ENCODE measurements at regions not wholly inside any gene's neighbourhood (a gene's known extent, or its start where the extent isn't known, plus 50 kb on each side); places are given as distances from the start of the nearest gene placed in this dataset.
"Not testable (repeated sequence)": the region's sequence is repeated elsewhere in the genome, so short reads cannot be mapped to it uniquely, and the experiment has no call there.

DNA sequence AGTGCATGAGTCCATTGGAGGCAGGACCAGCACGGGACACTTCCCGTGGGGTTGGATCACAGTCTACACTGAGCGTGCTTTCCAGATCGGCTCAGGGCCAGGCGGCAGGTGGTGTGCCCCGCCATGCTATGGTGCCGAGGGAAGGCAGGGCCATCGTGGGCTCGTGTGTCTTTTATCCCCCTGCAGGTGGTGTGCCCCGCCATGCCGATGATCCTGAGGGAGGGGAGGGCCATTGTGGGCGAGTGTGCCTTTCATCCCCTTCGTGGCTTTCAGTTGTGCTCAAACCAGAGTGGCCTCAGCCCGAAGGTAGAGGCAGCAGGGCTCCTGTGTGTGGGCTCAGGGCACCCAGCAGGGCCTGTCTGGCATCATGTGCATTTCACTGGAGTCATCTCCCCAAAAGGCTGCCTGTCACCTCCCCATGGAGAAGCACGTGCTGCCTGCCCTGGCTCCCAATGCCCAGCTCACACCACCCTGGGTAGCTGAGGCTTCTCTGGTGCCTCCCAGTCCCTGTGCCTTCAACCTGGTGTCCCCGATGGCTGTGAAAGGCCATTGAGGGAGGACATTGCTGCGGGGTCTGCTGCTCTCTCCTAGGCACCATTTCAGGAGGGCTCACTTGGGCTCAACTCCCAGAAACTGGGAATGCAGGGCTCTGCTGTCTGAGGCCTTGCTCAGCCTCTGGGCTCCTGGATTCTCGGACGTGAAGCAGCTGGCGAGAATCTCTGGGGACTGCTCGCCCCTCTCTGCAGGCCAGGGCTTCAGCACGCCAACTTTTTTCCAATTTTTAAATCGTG, 207.6 kb downstream of the NPIPB11 start:
- CTCF ChIA-PET: no interaction called here
- 93% methylated on average over 18 of the region's 23 CpGs for WGBS (ENCODE audit: insufficient coverage)
- H3K27me3 ChIP-seq (replicated peaks in 2 of 5; ENCODE audit: control insufficient read depth in 4 of 5, insufficient read depth in 5 of 5, low read length in 4 of 5): no peaks in the 10 kb centered on the region

DNA sequence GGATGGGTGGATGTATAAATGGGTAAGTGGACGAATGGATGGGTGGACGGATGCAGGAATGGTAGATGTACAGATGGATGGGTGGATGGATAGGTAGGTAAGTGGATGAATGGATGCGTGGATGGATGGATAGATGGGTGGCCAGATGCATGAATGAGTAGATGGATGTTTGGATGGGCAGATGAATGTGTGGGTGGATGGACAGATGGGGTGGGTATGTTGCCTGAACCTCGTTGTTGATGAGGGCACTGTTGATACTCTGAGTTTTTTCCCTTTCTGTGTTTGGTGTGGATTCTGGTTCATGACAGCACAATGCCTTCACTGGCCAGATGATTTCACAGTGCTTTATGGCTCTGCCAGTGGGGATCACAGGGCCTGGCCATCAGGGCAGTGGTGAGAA, 208.3 kb downstream of the NPIPB11 start:
- WGBS (ENCODE audit: insufficient coverage): 100% methylated on average over 3 of the region's 4 CpGs

More for the DNA sequence above, 207.6 kb downstream of the NPIPB11 start:
- H3K27ac ChIP-seq (ENCODE audit: insufficient read depth in 1 of 2, low read depth in 1 of 2, low read length in 2 of 2, poor library complexity in 1 of 2, severe bottlenecking in 2 of 2): no peak overlapping the region
- POLR2A ChIA-PET: no interaction called here
- no peak for DNase-seq
- H3K4me3 ChIP-seq (ENCODE audit: control insufficient read depth in 1 of 7, extremely low read depth in 1 of 7, insufficient read depth in 4 of 7, low read depth in 2 of 7, low read length in 6 of 7): no peak overlapping the region
- peaks cover 0 to 4% (median 0%) of the 10 kb centered on the region in 4 experiments for H3K36me3 ChIP-seq (ENCODE audit: control insufficient read depth in 4 of 4, insufficient read depth in 4 of 4, low read length in 3 of 4)
- no peaks in the 10 kb centered on the region for H3K9me3 ChIP-seq (ENCODE audit: control extremely low read depth in 1 of 5, control insufficient read depth in 4 of 5, insufficient read depth in 2 of 5, low read depth in 1 of 5, low read length in 4 of 5)
- H3K4me1 ChIP-seq (ENCODE audit: control extremely low read depth in 1 of 4, control insufficient read depth in 4 of 4, insufficient read depth in 4 of 4, low read length in 3 of 4): no peaks in the 10 kb centered on the region

DNA sequence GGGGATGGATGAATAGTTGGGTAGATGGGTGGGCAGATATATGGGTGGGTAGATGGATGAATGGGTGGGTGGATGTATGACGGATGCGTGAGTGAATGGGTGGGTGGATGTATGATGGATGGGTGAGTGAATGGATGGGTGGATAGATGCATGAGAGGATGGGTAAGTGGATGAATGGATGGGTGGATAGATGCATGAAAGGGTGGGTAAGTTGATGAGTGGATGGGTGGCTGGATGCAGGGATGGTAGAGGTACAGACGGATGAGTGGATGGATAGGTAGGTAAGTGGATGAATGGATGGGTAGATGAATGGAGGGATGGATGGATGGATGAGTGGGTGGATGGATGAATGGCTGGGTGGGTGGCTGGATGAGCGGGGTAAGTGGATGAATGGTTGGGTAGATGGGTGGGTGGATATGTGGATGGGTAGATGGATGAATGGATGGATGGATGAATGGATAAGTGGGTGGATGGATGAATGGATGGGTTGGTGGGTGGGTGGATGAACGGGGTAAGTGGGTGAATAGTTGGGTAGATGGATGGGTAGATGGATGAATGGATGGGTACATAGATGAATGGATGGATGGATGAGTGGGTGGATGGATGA, 208.9 kb downstream of the NPIPB11 start:
- 100% methylated on average over 5 of the region's 5 CpGs for WGBS (ENCODE audit: insufficient coverage)
- H3K36me3 ChIP-seq (ENCODE audit: control insufficient read depth in 4 of 4, insufficient read depth in 4 of 4, low read length in 3 of 4); CTCF ChIA-PET; H3K4me1 ChIP-seq (ENCODE audit: control extremely low read depth in 1 of 4, control insufficient read depth in 4 of 4, insufficient read depth in 4 of 4, low read length in 3 of 4); POLR2A ChIA-PET; H3K27me3 ChIP-seq (replicated peaks in 2 of 5; ENCODE audit: control insufficient read depth in 4 of 5, insufficient read depth in 5 of 5, low read length in 4 of 5); H3K27ac ChIP-seq (ENCODE audit: insufficient read depth in 1 of 2, low read depth in 1 of 2, low read length in 2 of 2, poor library complexity in 1 of 2, severe bottlenecking in 2 of 2); H3K4me3 ChIP-seq (ENCODE audit: control insufficient read depth in 1 of 7, extremely low read depth in 1 of 7, insufficient read depth in 4 of 7, low read depth in 2 of 7, low read length in 6 of 7); H3K9me3 ChIP-seq (ENCODE audit: control extremely low read depth in 1 of 5, control insufficient read depth in 4 of 5, insufficient read depth in 2 of 5, low read depth in 1 of 5, low read length in 4 of 5); DNase-seq: not testable (repeated sequence)

More for the DNA sequence above, 208.3 kb downstream of the NPIPB11 start:
- no peak for DNase-seq
- POLR2A ChIA-PET: no interaction called here
- Histone ChIP-seq H3K27ac (ENCODE audit: insufficient read depth in 1 of 2, low read depth in 1 of 2, low read length in 2 of 2, poor library complexity in 1 of 2, severe bottlenecking in 2 of 2) (no peak overlapping the region), H3K4me3 (ENCODE audit: control insufficient read depth in 1 of 7, extremely low read depth in 1 of 7, insufficient read depth in 4 of 7, low read depth in 2 of 7, low read length in 6 of 7) (no peak overlapping the region), H3K9me3 (ENCODE audit: control extremely low read depth in 1 of 5, control insufficient read depth in 4 of 5, insufficient read depth in 2 of 5, low read depth in 1 of 5, low read length in 4 of 5) (no peaks in the 10 kb centered on the region), H3K36me3 (ENCODE audit: control insufficient read depth in 4 of 4, insufficient read depth in 4 of 4, low read length in 3 of 4) (no peaks in the 10 kb centered on the region), H3K4me1 (ENCODE audit: control extremely low read depth in 1 of 4, control insufficient read depth in 4 of 4, insufficient read depth in 4 of 4, low read length in 3 of 4) (no peaks in the 10 kb centered on the region), H3K27me3 (replicated peaks in 2 of 5; ENCODE audit: control insufficient read depth in 4 of 5, insufficient read depth in 5 of 5, low read length in 4 of 5) (no peaks in the 10 kb centered on the region)
- CTCF ChIA-PET: no interaction called here

DNA sequence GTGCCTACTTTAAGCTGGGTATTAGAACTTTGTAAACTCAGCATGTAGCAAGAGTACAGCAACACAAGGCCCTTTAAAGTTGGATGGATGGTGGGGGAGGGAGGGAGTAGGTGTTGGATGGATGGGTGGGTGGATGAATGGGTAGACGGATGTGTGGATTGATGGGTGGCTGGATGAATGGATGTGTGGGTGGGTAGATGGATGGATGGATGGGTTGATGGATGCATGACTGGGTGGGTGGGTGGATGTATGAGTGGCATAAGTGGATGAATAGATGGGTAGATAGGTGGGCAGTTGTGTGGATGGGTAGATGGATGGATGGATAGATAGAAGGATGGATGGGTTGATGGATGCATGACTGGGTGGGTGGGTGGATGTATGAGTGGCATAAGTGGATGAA, 209.8 kb downstream of the NPIPB11 start:
- H3K4me1 ChIP-seq (ENCODE audit: control extremely low read depth in 1 of 4, control insufficient read depth in 4 of 4, insufficient read depth in 4 of 4, low read length in 3 of 4); POLR2A ChIA-PET: not testable (repeated sequence)

DNA sequence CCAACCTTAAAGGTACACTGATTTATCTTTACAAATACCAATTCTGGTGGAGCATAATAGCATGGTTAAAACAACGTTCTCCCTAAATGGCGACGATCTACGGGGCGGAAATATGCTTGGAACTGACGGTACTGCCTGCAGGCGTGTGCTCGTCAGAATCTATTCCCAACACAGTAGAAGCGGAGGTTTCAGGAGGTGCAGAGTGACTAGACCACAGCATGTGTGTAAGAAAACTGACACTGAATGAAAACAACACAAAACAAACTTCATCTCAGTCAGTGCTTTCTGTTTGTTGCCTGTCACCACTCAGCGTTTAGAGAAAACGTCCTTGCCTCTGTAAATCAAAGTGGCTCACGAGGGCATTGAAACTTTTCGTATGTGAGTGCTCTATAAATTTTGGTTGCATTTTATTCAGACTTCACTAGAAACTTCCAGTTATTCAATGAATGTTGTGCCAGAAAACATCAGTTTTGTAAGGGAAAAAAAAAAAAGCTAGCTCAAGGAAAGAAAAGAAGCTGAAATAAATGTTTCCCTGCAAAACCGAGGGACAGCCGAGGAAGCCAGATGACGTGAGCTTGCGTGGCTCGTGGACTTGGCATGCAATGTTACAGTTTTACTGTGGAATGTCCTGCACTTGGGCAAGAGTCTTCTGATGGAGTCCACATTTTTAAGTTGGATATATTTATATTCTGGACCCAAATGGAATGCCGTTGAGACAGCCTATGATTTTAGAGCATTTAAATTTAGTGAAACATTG, 210.4 kb downstream of the LAT start:
- H3K4me1 ChIP-seq (ENCODE audit: control extremely low read depth in 1 of 4, control insufficient read depth in 4 of 4, insufficient read depth in 4 of 4, low read length in 3 of 4); H3K36me3 ChIP-seq (ENCODE audit: control insufficient read depth in 4 of 4, insufficient read depth in 4 of 4, low read length in 3 of 4); H3K4me3 ChIP-seq (ENCODE audit: control insufficient read depth in 1 of 7, extremely low read depth in 1 of 7, insufficient read depth in 4 of 7, low read depth in 2 of 7, low read length in 6 of 7); CTCF ChIA-PET; H3K9me3 ChIP-seq (ENCODE audit: control extremely low read depth in 1 of 5, control insufficient read depth in 4 of 5, insufficient read depth in 2 of 5, low read depth in 1 of 5, low read length in 4 of 5); DNase-seq; H3K27ac ChIP-seq (ENCODE audit: insufficient read depth in 1 of 2, low read depth in 1 of 2, low read length in 2 of 2, poor library complexity in 1 of 2, severe bottlenecking in 2 of 2); H3K27me3 ChIP-seq (replicated peaks in 2 of 5; ENCODE audit: control insufficient read depth in 4 of 5, insufficient read depth in 5 of 5, low read length in 4 of 5); POLR2A ChIA-PET: not testable (repeated sequence)
- WGBS (ENCODE audit: insufficient coverage): 96% methylated on average over 9 of the region's 19 CpGs

More for the DNA sequence above, 209.8 kb downstream of the NPIPB11 start:
- H3K27me3 ChIP-seq (replicated peaks in 2 of 5; ENCODE audit: control insufficient read depth in 4 of 5, insufficient read depth in 5 of 5, low read length in 4 of 5); DNase-seq; H3K9me3 ChIP-seq (ENCODE audit: control extremely low read depth in 1 of 5, control insufficient read depth in 4 of 5, insufficient read depth in 2 of 5, low read depth in 1 of 5, low read length in 4 of 5); H3K27ac ChIP-seq (ENCODE audit: insufficient read depth in 1 of 2, low read depth in 1 of 2, low read length in 2 of 2, poor library complexity in 1 of 2, severe bottlenecking in 2 of 2); H3K4me3 ChIP-seq (ENCODE audit: control insufficient read depth in 1 of 7, extremely low read depth in 1 of 7, insufficient read depth in 4 of 7, low read depth in 2 of 7, low read length in 6 of 7); CTCF ChIA-PET; H3K36me3 ChIP-seq (ENCODE audit: control insufficient read depth in 4 of 4, insufficient read depth in 4 of 4, low read length in 3 of 4): not testable (repeated sequence)
- no CpG with 5 or more reads among the region's 1 CpG for WGBS (ENCODE audit: insufficient coverage)

DNA sequence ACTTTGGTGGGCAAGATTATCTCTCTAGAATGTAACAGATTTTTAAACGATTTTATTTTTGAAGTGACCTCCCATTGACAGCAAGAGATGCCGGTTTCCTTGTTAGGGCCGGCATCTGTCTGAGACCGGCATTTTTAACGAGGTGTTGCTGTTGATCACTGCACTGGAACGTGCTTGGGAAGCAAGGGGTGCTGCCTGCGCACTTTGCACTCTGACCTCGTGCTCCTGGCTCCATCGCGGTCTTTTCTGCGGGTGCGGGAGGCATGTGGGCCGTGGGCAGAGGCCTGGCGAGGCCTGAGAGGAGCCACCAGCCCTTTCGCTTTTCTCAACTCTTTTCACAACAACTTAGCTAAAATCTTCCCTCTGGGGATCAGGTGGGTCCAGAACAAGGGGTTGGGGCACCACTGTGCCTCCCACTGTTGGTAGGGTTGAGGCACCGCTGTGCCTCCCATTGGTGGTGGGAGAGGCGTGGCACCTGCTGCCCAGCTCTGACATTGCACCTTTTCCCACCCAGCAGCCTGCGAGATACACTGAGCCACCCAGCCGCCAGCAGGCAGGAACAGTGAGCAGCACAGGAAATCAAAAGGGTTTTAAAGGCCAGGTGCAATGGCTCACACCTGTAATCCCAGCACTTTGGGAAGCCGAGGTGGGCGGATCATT, 209.5 kb downstream of the LAT start:
- H3K4me1 ChIP-seq (ENCODE audit: control extremely low read depth in 1 of 4, control insufficient read depth in 4 of 4, insufficient read depth in 4 of 4, low read length in 3 of 4); H3K9me3 ChIP-seq (ENCODE audit: control extremely low read depth in 1 of 5, control insufficient read depth in 4 of 5, insufficient read depth in 2 of 5, low read depth in 1 of 5, low read length in 4 of 5); DNase-seq; POLR2A ChIA-PET; H3K27me3 ChIP-seq (replicated peaks in 2 of 5; ENCODE audit: control insufficient read depth in 4 of 5, insufficient read depth in 5 of 5, low read length in 4 of 5); CTCF ChIA-PET; H3K36me3 ChIP-seq (ENCODE audit: control insufficient read depth in 4 of 4, insufficient read depth in 4 of 4, low read length in 3 of 4); H3K27ac ChIP-seq (ENCODE audit: insufficient read depth in 1 of 2, low read depth in 1 of 2, low read length in 2 of 2, poor library complexity in 1 of 2, severe bottlenecking in 2 of 2); H3K4me3 ChIP-seq (ENCODE audit: control insufficient read depth in 1 of 7, extremely low read depth in 1 of 7, insufficient read depth in 4 of 7, low read depth in 2 of 7, low read length in 6 of 7): not testable (repeated sequence)
- whole genome bisulfite sequencing (ENCODE audit: insufficient coverage): 99% methylated on average over 8 of the region's 21 CpGs

DNA sequence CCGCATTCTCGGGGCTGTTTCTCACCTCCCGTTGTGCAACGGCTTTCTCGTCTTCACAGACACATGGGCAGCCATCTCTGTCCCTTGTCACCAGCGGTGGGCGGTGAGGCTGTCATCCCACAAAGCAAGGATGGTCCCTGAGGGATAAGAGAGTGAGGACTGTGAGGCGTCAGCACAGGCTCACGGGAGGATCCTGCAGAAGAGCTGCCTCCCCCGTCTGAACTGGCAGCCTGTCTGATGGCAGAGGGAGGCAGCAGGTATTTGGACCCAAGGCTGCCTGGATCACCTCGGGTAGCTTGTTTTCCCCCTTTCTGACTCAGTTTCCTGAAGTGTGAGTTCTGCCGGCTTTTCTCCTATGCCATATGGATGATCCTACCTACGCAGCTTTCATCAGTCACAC, 208.8 kb downstream of the LAT start:
- H3K27ac ChIP-seq (ENCODE audit: insufficient read depth in 1 of 2, low read depth in 1 of 2, low read length in 2 of 2, poor library complexity in 1 of 2, severe bottlenecking in 2 of 2); CTCF ChIA-PET; POLR2A ChIA-PET; DNase-seq; H3K36me3 ChIP-seq (ENCODE audit: control insufficient read depth in 4 of 4, insufficient read depth in 4 of 4, low read length in 3 of 4); H3K9me3 ChIP-seq (ENCODE audit: control extremely low read depth in 1 of 5, control insufficient read depth in 4 of 5, insufficient read depth in 2 of 5, low read depth in 1 of 5, low read length in 4 of 5); H3K27me3 ChIP-seq (replicated peaks in 2 of 5; ENCODE audit: control insufficient read depth in 4 of 5, insufficient read depth in 5 of 5, low read length in 4 of 5); H3K4me3 ChIP-seq (ENCODE audit: control insufficient read depth in 1 of 7, extremely low read depth in 1 of 7, insufficient read depth in 4 of 7, low read depth in 2 of 7, low read length in 6 of 7); H3K4me1 ChIP-seq (ENCODE audit: control extremely low read depth in 1 of 4, control insufficient read depth in 4 of 4, insufficient read depth in 4 of 4, low read length in 3 of 4): not testable (repeated sequence)
- WGBS (ENCODE audit: insufficient coverage): 88% methylated on average over 8 of the region's 13 CpGs

Measured in common myeloid progenitor, CD34-positive (primary cell).